WTC11 (cell line): ENCODE measurements at regions not wholly inside any gene's neighbourhood (a gene's known extent, or its start where the extent isn't known, plus 50 kb on each side); places are given as distances from the start of the nearest gene placed in this dataset.
A peak's percentile ranks its signal among the peaks of the same experiment; 100 is the strongest.
"Not testable (repeated sequence)": the region's sequence is repeated elsewhere in the genome, so short reads cannot be mapped to it uniquely, and the experiment has no call there.

ENCODE experiments used
- ATAC-seq: fragments of 200-7000 bp; cut with Tn5 transposase; 2 replicates; pipeline ENCODE4 v1.10.0; 2021; ENCODE audit warnings: mild to moderate bottlenecking, moderate library complexity
- CTCF ChIA-PET: fragments of 300-600 bp; sonication (Branson Sonifier 250); formaldehyde crosslinking; loops from one replicate; lab custom pipeline; 2021; ENCODE audit warnings: antibody characterized with exemption; lab: Charles Lee
- POLR2A ChIA-PET: fragments of 350-600 bp; sonication (Branson Sonifier 250); formaldehyde crosslinking; loops from one replicate; lab custom pipeline; 2021; ENCODE audit warnings: antibody characterized with exemption; lab: Charles Lee
- DNase-seq: peaks from one replicate; pipeline ENCODE4 v3.0.0; 2021; ENCODE audit warnings: low spot score
- H3K27ac Mint-ChIP-seq: 2 replicates; pipeline ENCODE4 v1.8.0; 2021; ENCODE audit warnings: mixed read lengths
- H3K27me3 Mint-ChIP-seq: 2 replicates; pipeline ENCODE4 v1.8.0; 2021; ENCODE audit warnings: low read depth, mild to moderate bottlenecking, moderate library complexity, mixed read lengths
- H3K36me3 Mint-ChIP-seq: 2 replicates; pipeline ENCODE4 v1.8.0; 2021; ENCODE audit warnings: mixed read lengths
- H3K4me1 Mint-ChIP-seq: 2 replicates; pipeline ENCODE4 v1.8.0; 2022; ENCODE audit warnings: mixed read lengths
- H3K4me3 Mint-ChIP-seq: 2 replicates; pipeline ENCODE4 v1.8.0; 2021; ENCODE audit warnings: mild to moderate bottlenecking, moderate library complexity, mixed read lengths
- H3K9me3 Mint-ChIP-seq: 2 replicates; pipeline ENCODE4 v1.8.0; 2021; ENCODE audit warnings: mixed read lengths
- ELF4 ChIP-seq: sonication (generic); formaldehyde crosslinking; IDR thresholded peaks from 2 replicates; pipeline ENCODE4 v1.8.1; 2022; ENCODE audit warnings: low read depth, mild to moderate bottlenecking, moderate library complexity, missing genetic modification reagents
- EMX1 ChIP-seq: fragments of 250-450 bp; sonication (Bioruptor Pico); IDR thresholded peaks from 2 replicates; pipeline ENCODE4 v1.8.0; 2021; ENCODE audit warnings: mild to moderate bottlenecking
- ESRRA ChIP-seq: sonication (generic); formaldehyde crosslinking; IDR thresholded peaks from 2 replicates; pipeline ENCODE4 v1.8.1; 2022; ENCODE audit warnings: mild to moderate bottlenecking, missing genetic modification reagents, borderline replicate concordance
- FOXK1 ChIP-seq: sonication (generic); formaldehyde crosslinking; IDR thresholded peaks from 2 replicates; pipeline ENCODE4 v1.8.0; 2022; ENCODE audit warnings: mild to moderate bottlenecking, moderate library complexity, missing genetic modification reagents
- GTF2I ChIP-seq: fragments of 250-450 bp; sonication (Bioruptor Pico); conservative IDR thresholded peaks from 2 replicates; pipeline ENCODE4 v1.4.0; 2021; ENCODE audit warnings: mild to moderate bottlenecking
- MYBL2 ChIP-seq: sonication (generic); formaldehyde crosslinking; IDR thresholded peaks from 2 replicates; pipeline ENCODE4 v1.8.1; 2023; ENCODE audit warnings: mild to moderate bottlenecking, moderate library complexity, missing genetic modification reagents
- OVOL2 ChIP-seq: fragments of 250-450 bp; sonication (Bioruptor Pico); IDR thresholded peaks from 2 replicates; pipeline ENCODE4 v1.9.0; 2021; ENCODE audit warnings: mild to moderate bottlenecking, borderline replicate concordance
- SOX15 ChIP-seq: fragments of 250-450 bp; sonication (Bioruptor Pico); IDR thresholded peaks from 2 replicates; pipeline ENCODE4 v1.9.0; 2021; ENCODE audit warnings: mild to moderate bottlenecking
- SP1 ChIP-seq: sonication (generic); formaldehyde crosslinking; conservative IDR thresholded peaks from 2 replicates; pipeline ENCODE4 v1.8.1; 2022; ENCODE audit warnings: missing genetic modification reagents
- TEAD4 ChIP-seq: sonication (generic); formaldehyde crosslinking; IDR thresholded peaks from 2 replicates; pipeline ENCODE4 v1.8.0; 2022; ENCODE audit warnings: mild to moderate bottlenecking, missing genetic modification reagents
- ZNF138 ChIP-seq: sonication (generic); formaldehyde crosslinking; conservative IDR thresholded peaks from 2 replicates; pipeline ENCODE4 v1.8.1; 2022; ENCODE audit warnings: mild to moderate bottlenecking, moderate library complexity, missing genetic modification reagents
- ZNF263 ChIP-seq: sonication (generic); formaldehyde crosslinking; IDR thresholded peaks from 2 replicates; pipeline ENCODE4 v1.8.1; 2022; ENCODE audit warnings: low read depth, mild to moderate bottlenecking, moderate library complexity, missing genetic modification reagents
- ZNF317 ChIP-seq: sonication (generic); formaldehyde crosslinking; IDR thresholded peaks from 2 replicates; pipeline ENCODE4 v1.8.1; 2023; ENCODE audit warnings: low read depth, mild to moderate bottlenecking, moderate library complexity, missing genetic modification reagents, borderline replicate concordance
- ZNF416 ChIP-seq: fragments of 250-450 bp; sonication (Bioruptor Pico); IDR thresholded peaks from 2 replicates; pipeline ENCODE4 v1.9.0; 2021; ENCODE audit warnings: mild to moderate bottlenecking, inconsistent platforms
- ZNF423 ChIP-seq: fragments of 250-450 bp; sonication (Bioruptor Pico); IDR thresholded peaks from 2 replicates; pipeline ENCODE4 v2.1.2; 2022; ENCODE audit warnings: mild to moderate bottlenecking, moderate library complexity
- TF ChIP-seq, protein P1 (sequence below): sonication (generic); formaldehyde crosslinking; IDR thresholded peaks from 2 replicates; pipeline ENCODE4 v1.8.0; 2022; ENCODE audit warnings: missing genetic modification reagents
- TF ChIP-seq, protein P2 (sequence below): sonication (generic); formaldehyde crosslinking; IDR thresholded peaks from 2 replicates; pipeline ENCODE4 v1.8.1; 2022; ENCODE audit warnings: low read depth, mild to moderate bottlenecking, moderate library complexity, missing genetic modification reagents, borderline replicate concordance
- TF ChIP-seq, protein P3 (sequence below): fragments of 250-450 bp; sonication (Bioruptor Pico); IDR thresholded peaks from 2 replicates; pipeline ENCODE4 v1.9.0; 2021; ENCODE audit warnings: moderate library complexity, mild to moderate bottlenecking, inconsistent platforms, borderline replicate concordance
- TF ChIP-seq, protein P4 (sequence below): fragments of 250-450 bp; sonication (Bioruptor Pico); IDR thresholded peaks from 2 replicates; pipeline ENCODE4 v1.9.0; 2021; ENCODE audit warnings: mild to moderate bottlenecking
- TF ChIP-seq, protein P5 (sequence below): fragments of 200-600 bp; IDR thresholded peaks from 2 replicates; pipeline ENCODE4 v1.8.0; 2022; ENCODE audit warnings: antibody characterized with exemption
- TF ChIP-seq, protein P6 (sequence below): sonication (generic); formaldehyde crosslinking; IDR thresholded peaks from 2 replicates; pipeline ENCODE4 v1.8.1; 2023; ENCODE audit warnings: mild to moderate bottlenecking, missing genetic modification reagents

DNA sequence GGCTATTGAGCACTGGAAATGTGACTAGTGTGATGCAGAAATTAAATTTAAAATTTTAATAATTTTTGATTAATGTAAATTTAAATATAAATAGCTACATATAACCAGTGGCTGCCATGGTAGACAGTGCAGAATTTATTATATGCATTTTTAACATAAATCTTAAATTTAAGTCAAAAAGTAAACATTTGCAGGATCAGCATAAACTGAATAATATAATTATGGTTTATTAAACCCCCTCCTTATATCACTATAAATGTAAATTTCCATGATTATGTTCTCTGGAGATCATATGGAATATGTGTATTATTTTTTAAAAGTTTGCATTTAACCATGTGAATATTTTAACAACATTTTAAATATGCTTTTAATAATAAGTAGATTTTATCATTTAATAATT lies 155.8 kb downstream of the TEX13C start:
- no peaks in the 10 kb centered on the region for H3K4me1 Mint-ChIP-seq
- no peak for ATAC-seq
- POLR2A ChIA-PET = no interaction called here

DNA sequence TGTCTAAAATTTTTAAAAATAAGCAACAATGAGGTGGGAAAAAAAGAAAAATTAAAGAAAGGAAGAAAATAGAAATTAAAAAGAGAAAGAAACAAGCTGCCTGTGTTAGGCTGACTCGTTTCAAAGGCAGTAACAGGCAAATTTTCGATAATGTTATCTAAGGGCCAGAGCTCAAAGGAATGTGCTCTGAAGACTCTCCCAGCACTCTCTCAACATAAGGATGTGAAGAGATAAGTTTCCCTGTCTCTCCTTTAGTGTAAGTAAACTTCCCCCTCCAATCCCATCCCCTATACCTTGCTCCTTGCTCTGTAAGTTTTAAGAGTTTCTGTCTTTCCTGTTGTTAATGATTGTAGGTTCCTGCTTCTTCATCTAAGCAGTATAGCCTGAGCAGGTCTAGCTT lies 172.8 kb downstream of the TEX13C start:
- CTCF ChIA-PET = no interaction called here

More for the DNA sequence above, 155.8 kb downstream of the TEX13C start:
- Mint-ChIP-seq H3K9me3 (no peaks in the 10 kb centered on the region), H3K4me3 (no peak overlapping the region), H3K27me3 (no peaks in the 10 kb centered on the region), H3K27ac (no peak overlapping the region), H3K36me3 (no peaks in the 10 kb centered on the region)
- no peak for DNase-seq
- CTCF ChIA-PET = interaction anchor here (1.1 kb wide), 1 partner anchor 17 kb away, joined by 3 read pairs; no protein-coding TSS in a partner anchor
- TF ChIP-seq GTF2I (CRISPR knock-in tag) (no peak), OVOL2 (CRISPR knock-in tag) (no peak), ZNF138 (CRISPR knock-in tag) (no peak)
- TF ChIP-seq, protein P1, sequence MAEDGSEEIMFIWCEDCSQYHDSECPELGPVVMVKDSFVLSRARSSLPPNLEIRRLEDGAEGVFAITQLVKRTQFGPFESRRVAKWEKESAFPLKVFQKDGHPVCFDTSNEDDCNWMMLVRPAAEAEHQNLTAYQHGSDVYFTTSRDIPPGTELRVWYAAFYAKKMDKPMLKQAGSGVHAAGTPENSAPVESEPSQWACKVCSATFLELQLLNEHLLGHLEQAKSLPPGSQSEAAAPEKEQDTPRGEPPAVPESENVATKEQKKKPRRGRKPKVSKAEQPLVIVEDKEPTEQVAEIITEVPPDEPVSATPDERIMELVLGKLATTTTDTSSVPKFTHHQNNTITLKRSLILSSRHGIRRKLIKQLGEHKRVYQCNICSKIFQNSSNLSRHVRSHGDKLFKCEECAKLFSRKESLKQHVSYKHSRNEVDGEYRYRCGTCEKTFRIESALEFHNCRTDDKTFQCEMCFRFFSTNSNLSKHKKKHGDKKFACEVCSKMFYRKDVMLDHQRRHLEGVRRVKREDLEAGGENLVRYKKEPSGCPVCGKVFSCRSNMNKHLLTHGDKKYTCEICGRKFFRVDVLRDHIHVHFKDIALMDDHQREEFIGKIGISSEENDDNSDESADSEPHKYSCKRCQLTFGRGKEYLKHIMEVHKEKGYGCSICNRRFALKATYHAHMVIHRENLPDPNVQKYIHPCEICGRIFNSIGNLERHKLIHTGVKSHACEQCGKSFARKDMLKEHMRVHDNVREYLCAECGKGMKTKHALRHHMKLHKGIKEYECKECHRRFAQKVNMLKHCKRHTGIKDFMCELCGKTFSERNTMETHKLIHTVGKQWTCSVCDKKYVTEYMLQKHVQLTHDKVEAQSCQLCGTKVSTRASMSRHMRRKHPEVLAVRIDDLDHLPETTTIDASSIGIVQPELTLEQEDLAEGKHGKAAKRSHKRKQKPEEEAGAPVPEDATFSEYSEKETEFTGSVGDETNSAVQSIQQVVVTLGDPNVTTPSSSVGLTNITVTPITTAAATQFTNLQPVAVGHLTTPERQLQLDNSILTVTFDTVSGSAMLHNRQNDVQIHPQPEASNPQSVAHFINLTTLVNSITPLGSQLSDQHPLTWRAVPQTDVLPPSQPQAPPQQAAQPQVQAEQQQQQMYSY (CRISPR knock-in tag) = no peak
- TF ChIP-seq, protein P2, sequence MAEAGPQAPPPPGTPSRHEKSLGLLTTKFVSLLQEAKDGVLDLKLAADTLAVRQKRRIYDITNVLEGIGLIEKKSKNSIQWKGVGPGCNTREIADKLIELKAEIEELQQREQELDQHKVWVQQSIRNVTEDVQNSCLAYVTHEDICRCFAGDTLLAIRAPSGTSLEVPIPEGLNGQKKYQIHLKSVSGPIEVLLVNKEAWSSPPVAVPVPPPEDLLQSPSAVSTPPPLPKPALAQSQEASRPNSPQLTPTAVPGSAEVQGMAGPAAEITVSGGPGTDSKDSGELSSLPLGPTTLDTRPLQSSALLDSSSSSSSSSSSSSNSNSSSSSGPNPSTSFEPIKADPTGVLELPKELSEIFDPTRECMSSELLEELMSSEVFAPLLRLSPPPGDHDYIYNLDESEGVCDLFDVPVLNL (CRISPR knock-in tag) = no peak

DNA sequence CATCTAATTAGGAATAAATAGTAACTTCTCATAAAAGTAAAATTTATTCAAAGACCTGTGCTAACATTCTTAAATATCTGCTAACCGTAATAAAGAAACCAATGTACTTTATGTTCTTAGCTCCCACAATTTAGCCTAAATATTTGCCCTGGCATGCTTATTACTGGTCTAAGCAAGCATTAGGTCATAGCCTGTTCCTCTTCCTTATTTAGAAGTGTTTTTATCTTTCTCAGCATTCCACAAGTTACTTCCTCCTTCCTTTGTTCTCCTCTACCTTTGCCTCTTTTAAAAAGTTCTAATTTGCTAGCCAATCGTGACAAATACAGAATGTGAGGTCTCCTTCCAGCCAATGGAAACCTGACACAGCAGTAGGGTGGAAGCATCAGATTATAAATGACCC lies 173.3 kb downstream of the TEX13C start:
- CTCF ChIA-PET, H3K4me1 Mint-ChIP-seq, H3K27ac Mint-ChIP-seq, ATAC-seq, DNase-seq, H3K9me3 Mint-ChIP-seq, POLR2A ChIA-PET, H3K27me3 Mint-ChIP-seq, H3K4me3 Mint-ChIP-seq, H3K36me3 Mint-ChIP-seq: not testable (repeated sequence)

More for the DNA sequence above, 172.8 kb downstream of the TEX13C start:
- POLR2A ChIA-PET = no interaction called here
- H3K27me3 Mint-ChIP-seq = no peaks in the 10 kb centered on the region
- TF ChIP-seq, protein P3, sequence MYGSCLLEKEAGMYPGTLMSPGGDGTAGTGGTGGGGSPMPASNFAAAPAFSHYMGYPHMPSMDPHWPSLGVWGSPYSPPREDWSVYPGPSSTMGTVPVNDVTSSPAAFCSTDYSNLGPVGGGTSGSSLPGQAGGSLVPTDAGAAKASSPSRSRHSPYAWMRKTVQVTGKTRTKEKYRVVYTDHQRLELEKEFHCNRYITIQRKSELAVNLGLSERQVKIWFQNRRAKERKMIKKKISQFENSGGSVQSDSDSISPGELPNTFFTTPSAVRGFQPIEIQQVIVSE (CRISPR knock-in tag) = no peak
- no peak for TF ChIP-seq SP1
- TF ChIP-seq, protein P4, sequence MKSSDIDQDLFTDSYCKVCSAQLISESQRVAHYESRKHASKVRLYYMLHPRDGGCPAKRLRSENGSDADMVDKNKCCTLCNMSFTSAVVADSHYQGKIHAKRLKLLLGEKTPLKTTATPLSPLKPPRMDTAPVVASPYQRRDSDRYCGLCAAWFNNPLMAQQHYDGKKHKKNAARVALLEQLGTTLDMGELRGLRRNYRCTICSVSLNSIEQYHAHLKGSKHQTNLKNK = no peak
- ATAC-seq (no peak), DNase-seq (no peak)
- peak overlapping the region; percentile 74 for H3K27ac Mint-ChIP-seq
- H3K9me3 Mint-ChIP-seq = peaks cover 4% of the 10 kb centered on the region; the same call in 1 of the 2 replicates
- H3K36me3 Mint-ChIP-seq = no peaks in the 10 kb centered on the region
- H3K4me3 Mint-ChIP-seq = no peak overlapping the region
- peaks cover 7% of the 10 kb centered on the region for H3K4me1 Mint-ChIP-seq

DNA sequence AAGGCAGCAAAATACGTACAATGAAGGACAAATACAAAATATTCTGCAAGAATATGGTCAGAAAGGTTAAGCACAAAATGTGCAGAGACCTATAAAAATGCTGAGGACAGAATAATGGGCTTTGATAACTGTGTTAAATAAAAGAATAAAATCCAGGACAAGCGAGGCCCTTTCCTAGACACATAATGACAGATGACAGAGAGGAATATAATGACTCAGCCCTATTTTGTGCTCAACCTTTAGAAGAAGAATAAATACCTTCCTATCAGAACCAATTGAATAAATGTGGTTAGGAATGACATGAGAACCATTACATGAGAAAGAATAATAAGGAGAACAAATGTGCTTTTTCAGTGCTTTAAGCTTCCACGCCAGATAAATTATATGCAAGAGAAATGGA lies 178.0 kb downstream of the TEX13C start:
- POLR2A ChIA-PET = no interaction called here
- peaks cover 8% of the 10 kb centered on the region for H3K9me3 Mint-ChIP-seq
- peaks cover 5% of the 10 kb centered on the region for H3K4me1 Mint-ChIP-seq
- no peaks in the 10 kb centered on the region for H3K27me3 Mint-ChIP-seq
- CTCF ChIA-PET = no interaction called here
- ATAC-seq (no peak), DNase-seq (no peak)
- H3K27ac Mint-ChIP-seq = no peak overlapping the region
- 0 out of 2 replicates have a peak, but pooled peaks cover 2% of the 10 kb centered on the region for H3K36me3 Mint-ChIP-seq
- no peak overlapping the region for H3K4me3 Mint-ChIP-seq
- no peak for TF ChIP-seq ESRRA
- TF ChIP-seq ZNF423 = no peak
- TF ChIP-seq MYBL2 (CRISPR knock-in tag) = no peak
- TF ChIP-seq ZNF263 (CRISPR knock-in tag) = no peak
- TF ChIP-seq ZNF416 (CRISPR knock-in tag) = no peak
- TF ChIP-seq, protein P5, sequence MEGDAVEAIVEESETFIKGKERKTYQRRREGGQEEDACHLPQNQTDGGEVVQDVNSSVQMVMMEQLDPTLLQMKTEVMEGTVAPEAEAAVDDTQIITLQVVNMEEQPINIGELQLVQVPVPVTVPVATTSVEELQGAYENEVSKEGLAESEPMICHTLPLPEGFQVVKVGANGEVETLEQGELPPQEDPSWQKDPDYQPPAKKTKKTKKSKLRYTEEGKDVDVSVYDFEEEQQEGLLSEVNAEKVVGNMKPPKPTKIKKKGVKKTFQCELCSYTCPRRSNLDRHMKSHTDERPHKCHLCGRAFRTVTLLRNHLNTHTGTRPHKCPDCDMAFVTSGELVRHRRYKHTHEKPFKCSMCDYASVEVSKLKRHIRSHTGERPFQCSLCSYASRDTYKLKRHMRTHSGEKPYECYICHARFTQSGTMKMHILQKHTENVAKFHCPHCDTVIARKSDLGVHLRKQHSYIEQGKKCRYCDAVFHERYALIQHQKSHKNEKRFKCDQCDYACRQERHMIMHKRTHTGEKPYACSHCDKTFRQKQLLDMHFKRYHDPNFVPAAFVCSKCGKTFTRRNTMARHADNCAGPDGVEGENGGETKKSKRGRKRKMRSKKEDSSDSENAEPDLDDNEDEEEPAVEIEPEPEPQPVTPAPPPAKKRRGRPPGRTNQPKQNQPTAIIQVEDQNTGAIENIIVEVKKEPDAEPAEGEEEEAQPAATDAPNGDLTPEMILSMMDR = no peak
- TF ChIP-seq ZNF317 (CRISPR knock-in tag) = no peak
- no peak for TF ChIP-seq ZNF138 (CRISPR knock-in tag)
- TF ChIP-seq ELF4 = no peak
- TF ChIP-seq FOXK1 (CRISPR knock-in tag) = no peak
- TF ChIP-seq EMX1 (CRISPR knock-in tag) = no peak
- TF ChIP-seq, protein P6, sequence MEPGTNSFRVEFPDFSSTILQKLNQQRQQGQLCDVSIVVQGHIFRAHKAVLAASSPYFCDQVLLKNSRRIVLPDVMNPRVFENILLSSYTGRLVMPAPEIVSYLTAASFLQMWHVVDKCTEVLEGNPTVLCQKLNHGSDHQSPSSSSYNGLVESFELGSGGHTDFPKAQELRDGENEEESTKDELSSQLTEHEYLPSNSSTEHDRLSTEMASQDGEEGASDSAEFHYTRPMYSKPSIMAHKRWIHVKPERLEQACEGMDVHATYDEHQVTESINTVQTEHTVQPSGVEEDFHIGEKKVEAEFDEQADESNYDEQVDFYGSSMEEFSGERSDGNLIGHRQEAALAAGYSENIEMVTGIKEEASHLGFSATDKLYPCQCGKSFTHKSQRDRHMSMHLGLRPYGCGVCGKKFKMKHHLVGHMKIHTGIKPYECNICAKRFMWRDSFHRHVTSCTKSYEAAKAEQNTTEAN = no peak
- TF ChIP-seq TEAD4 (CRISPR knock-in tag) = no peak
- TF ChIP-seq SOX15 (CRISPR knock-in tag) = no peak
